Stomach (tissue), 4 donors: ENCODE measurements at regions not wholly inside any gene's neighbourhood (a gene's known extent, or its start where the extent isn't known, plus 50 kb on each side); places are given as distances from the start of the nearest gene placed in this dataset.
A peak's percentile ranks its signal among the peaks of the same experiment; 100 is the strongest.

Source experiments
- CTCF ChIP-seq, 7 experiments: fragments of 450-650 bp in 4 of 7; fragments of 200-600 bp in 3 of 7; sonication (generic) in 3 of 7; IDR thresholded peaks; one replicate each; pipeline ENCODE4 v1.5.1; 2016 to 2019; ENCODE audit warnings: antibody characterized with exemption in 7 of 7, control low read depth in 2 of 7, mild to moderate bottlenecking in 1 of 7
- POLR2A ChIP-seq, 4 donors: fragments of 450-650 bp; IDR thresholded peaks; one replicate each; pipeline ENCODE4 v1.6.1; 2016; ENCODE audit warnings: antibody characterized with exemption in 4 of 4, control low read depth in 2 of 4, mild to moderate bottlenecking in 1 of 4, moderate library complexity in 1 of 4
- POLR2AphosphoS5 ChIP-seq, 3 donors: sonication (generic); formaldehyde crosslinking; IDR thresholded peaks; one replicate each; pipeline ENCODE4 v1.6.1; 2016; ENCODE audit warnings: antibody characterized with exemption in 3 of 3

- TF ChIP-seq CTCF (IDR thresholded peaks at IDR 0.05) (no peak), POLR2AphosphoS5 (IDR thresholded peaks at IDR 0.05) (peak in 1 of 3 donors; percentile 31), POLR2A (IDR thresholded peaks at IDR 0.05) (no peak)
These were observed 817.6 kb downstream of the TNS3 start for GRCh38 chr7:46764100-46764936.
